SK-N-SH (cell line): ENCODE measurements at regions not wholly inside any gene's neighbourhood (a gene's known extent, or its start where the extent isn't known, plus 50 kb on each side); places are given as distances from the start of the nearest gene placed in this dataset.

Experiments used
- CTCF ChIP-seq: fragments of 200-600 bp; sonication (generic); IDR thresholded peaks from 2 replicates; pipeline ENCODE4 v1.6.1; 2017; ENCODE audit warnings: antibody characterized with exemption, mild to moderate bottlenecking, moderate library complexity
- EZH2phosphoT487 ChIP-seq: fragments of 200-600 bp; sonication (generic); IDR thresholded peaks from 2 replicates; pipeline ENCODE4 v1.6.1; 2017; ENCODE audit warnings: low read depth, mixed run types, mild to moderate bottlenecking, antibody characterized with exemption, moderate library complexity, borderline replicate concordance
- JUND ChIP-seq: IDR thresholded peaks from 2 replicates; pipeline ENCODE4 v1.4.0; 2012
- MXI1 ChIP-seq: IDR thresholded peaks from 2 replicates; pipeline ENCODE4 v1.6.1; 2012; ENCODE audit warnings: mild to moderate bottlenecking, low read depth, low read length, improper control_type of control experiment
- POLR2AphosphoS5 ChIP-seq: IDR thresholded peaks from 2 replicates; pipeline ENCODE4 v1.6.1; 2012; ENCODE audit warnings: low read depth, low read length
- RCOR1 ChIP-seq: fragments of 150-350 bp; IDR thresholded peaks from 2 replicates; pipeline ENCODE4 v1.6.1; 2017; ENCODE audit warnings: antibody characterized with exemption, low read length
- REST ChIP-seq: IDR thresholded peaks from 2 replicates; pipeline ENCODE4 v1.6.1; 2012; ENCODE audit warnings: mild to moderate bottlenecking, low read depth, low read length, moderate library complexity
- SMC3 ChIP-seq: IDR thresholded peaks from 2 replicates; pipeline ENCODE4 v1.6.1; 2012; ENCODE audit warnings: low read depth, low read length, improper control_type of control experiment
- TAF1 ChIP-seq: IDR thresholded peaks from 2 replicates; pipeline ENCODE4 v1.6.1; 2012; ENCODE audit warnings: low read depth, mild to moderate bottlenecking, low read length, moderate library complexity, borderline replicate concordance
- TCF12 ChIP-seq: IDR thresholded peaks from 2 replicates; pipeline ENCODE4 v1.4.0; 2012
- USF2 ChIP-seq: fragments of 150-350 bp; IDR thresholded peaks from 2 replicates; pipeline ENCODE4 v1.6.1; 2017; ENCODE audit warnings: antibody characterized with exemption, low read length, low read depth, borderline replicate concordance
- YY1 ChIP-seq: IDR thresholded peaks from 2 replicates; pipeline ENCODE4 v1.4.0; 2012; ENCODE audit warnings: low read depth, mild to moderate bottlenecking
- ZBTB33 ChIP-seq: IDR thresholded peaks from 2 replicates; pipeline ENCODE4 v1.4.0; 2012; ENCODE audit warnings: low read depth, borderline replicate concordance

GRCh38 chr1:82330330-82330729, 529.6 kb downstream of the ADGRL2 start:
- TF ChIP-seq CTCF (no peak), JUND (no peak), REST (no peak), RCOR1 (no peak), TAF1 (no peak), TCF12 (no peak), USF2 (no peak), POLR2AphosphoS5 (no peak), SMC3 (no peak), EZH2phosphoT487 (no peak), ZBTB33 (no peak), YY1 (no peak), MXI1 (no peak)
